GM13976 (cell line): ENCODE measurements at regions not wholly inside any gene's neighbourhood (a gene's known extent, or its start where the extent isn't known, plus 50 kb on each side); places are given as distances from the start of the nearest gene placed in this dataset.

Experiments used
- DNase-seq: peaks from one replicate; pipeline ENCODE4 v3.0.0; 2012; ENCODE audit warnings: low spot score
- in situ Hi-C: fragments of 300-500 bp; cut with MboI; formaldehyde crosslinking; loops from one replicate; pipeline ENCODE4 v1.12.0; 2022; ENCODE audit warnings: low sequenced_read_pairs, mixed read lengths, inconsistent platforms; ENCODE audit not compliant: unreplicated experiment
- TF ChIP-seq, protein P1 (sequence below): IDR thresholded peaks from 2 replicates; pipeline ENCODE4 v1.5.1; 2012; ENCODE audit warnings: borderline replicate concordance, mild to moderate bottlenecking; ENCODE audit not compliant: insufficient read depth; ENCODE audit errors: extremely low read depth, missing control alignments, control extremely low read depth

DNA sequence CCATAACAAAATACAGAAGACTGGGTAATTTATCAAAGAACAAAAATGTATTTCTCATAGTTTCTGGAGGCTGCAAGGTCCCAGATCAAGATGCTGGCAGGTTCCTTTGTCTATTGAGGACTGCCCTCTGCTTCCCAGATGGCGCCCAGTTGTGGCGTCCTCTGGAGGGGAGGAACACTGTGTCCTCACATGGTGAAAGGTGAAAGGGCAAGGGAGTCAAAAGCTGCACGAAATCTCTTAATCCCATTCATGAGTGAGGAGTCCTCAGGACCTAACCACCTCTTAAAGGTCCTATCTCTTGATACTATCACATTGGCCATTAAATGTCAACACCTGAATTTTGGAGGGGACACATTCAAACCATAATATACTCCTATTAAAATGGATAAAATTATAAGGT is 79.3 kb upstream of the IRF2BP2 start:
- in situ Hi-C loops: no loop called here
- TF ChIP-seq, protein P1, sequence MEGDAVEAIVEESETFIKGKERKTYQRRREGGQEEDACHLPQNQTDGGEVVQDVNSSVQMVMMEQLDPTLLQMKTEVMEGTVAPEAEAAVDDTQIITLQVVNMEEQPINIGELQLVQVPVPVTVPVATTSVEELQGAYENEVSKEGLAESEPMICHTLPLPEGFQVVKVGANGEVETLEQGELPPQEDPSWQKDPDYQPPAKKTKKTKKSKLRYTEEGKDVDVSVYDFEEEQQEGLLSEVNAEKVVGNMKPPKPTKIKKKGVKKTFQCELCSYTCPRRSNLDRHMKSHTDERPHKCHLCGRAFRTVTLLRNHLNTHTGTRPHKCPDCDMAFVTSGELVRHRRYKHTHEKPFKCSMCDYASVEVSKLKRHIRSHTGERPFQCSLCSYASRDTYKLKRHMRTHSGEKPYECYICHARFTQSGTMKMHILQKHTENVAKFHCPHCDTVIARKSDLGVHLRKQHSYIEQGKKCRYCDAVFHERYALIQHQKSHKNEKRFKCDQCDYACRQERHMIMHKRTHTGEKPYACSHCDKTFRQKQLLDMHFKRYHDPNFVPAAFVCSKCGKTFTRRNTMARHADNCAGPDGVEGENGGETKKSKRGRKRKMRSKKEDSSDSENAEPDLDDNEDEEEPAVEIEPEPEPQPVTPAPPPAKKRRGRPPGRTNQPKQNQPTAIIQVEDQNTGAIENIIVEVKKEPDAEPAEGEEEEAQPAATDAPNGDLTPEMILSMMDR: no peak
- no peak for DNase-seq

DNA sequence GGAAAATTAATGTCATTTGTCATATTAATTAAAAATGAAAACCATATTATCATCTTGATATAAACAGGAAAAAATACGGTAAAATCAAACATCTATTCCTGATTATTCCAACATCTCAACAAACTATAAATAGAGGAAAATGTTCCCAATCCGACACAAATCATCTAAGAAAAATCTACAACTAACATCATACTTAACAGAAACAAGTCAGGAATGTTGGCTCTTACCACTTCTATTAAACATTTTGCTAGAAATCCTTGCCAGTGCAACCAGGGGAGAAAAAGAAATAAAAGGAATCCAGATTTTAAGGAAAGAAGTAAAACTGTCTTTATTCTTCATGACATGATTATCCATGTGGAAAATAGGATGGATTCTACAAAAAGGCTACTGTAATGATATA is 77.0 kb upstream of the IRF2BP2 start:
- in situ Hi-C loops: no loop called here
- TF ChIP-seq, protein P1: no peak
- DNase-seq: no peak

DNA sequence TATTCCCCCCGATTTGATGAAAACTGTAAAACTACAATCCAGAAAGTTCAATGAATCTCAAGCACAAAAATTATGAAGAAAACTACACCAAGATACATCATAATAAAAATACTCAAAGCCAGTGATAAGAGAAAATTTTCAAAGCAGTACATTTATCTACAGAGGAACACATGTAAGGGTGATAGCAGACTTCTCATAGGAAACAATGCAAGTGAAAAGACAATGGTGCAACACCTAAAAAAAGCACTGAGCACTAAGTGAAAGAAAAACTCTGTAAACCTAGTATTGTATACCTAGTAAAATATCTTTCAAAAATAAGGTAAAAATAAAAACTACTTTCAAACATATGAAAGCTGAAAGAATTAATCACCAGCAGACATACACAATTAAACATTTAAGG is 76.1 kb upstream of the IRF2BP2 start:
- no peak for DNase-seq
- TF ChIP-seq, protein P1: no peak
- in situ Hi-C loops: no loop called here

DNA sequence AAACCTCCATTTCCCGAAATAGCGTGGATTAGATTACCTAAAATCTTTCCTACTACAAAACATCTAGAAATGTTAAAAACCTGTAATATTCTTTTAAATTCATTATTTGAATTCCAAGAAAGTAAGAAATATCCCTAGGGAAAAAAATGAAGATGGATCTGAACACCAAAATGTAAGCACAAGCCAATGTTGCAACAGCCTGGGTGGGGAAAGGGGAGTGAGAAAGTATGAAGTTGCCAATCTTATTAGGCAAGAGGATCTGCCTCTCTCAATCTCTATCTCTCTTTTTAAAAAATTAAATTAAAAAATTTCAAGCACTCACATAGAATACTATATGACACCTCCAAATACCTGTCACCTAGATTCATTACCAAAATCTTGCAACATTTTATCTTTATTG is 74.9 kb upstream of the IRF2BP2 start:
- no peak for DNase-seq
- in situ Hi-C loops: no loop called here

DNA sequence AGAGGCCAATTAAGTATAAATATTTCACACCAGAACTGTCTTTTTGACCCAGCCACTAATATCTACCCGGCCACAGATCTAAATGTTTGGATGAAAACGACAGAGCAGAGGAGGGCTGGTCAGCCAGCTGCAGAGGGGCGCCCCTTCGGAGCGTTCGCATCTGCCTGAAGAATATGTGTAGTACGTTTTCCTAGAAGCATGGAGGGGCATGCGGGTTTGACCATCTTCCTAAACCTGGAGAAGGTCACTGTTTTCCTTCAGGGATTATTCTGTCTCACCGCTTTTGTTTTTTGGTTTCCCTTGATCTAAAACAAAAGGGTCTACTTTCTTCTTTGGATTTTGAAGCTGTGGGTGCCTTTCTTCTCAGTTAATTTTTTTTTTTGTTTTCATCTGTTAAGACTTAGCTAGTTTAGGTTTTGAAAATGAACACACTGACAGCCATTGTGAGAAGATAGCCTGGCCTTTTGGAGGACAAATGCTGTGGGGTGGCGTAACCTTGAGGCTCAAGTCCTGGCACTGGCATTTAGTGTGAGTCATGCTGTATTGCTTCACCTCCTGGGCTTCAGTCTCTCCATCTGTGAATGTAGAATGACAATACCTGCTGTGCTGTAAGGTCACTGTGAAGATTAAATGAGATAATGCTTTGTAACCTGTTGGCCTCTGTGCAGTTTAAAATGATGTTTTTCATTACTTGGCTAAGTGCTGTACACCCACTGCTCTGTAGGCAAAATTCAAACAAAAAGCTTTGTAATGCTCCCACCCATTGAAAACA is 74.1 kb upstream of the IRF2BP2 start:
- DNase-seq: no peak
- in situ Hi-C loops: no loop called here
- TF ChIP-seq, protein P1: no peak

More for the DNA sequence above, 74.9 kb upstream of the IRF2BP2 start:
- TF ChIP-seq, protein P1: no peak

DNA sequence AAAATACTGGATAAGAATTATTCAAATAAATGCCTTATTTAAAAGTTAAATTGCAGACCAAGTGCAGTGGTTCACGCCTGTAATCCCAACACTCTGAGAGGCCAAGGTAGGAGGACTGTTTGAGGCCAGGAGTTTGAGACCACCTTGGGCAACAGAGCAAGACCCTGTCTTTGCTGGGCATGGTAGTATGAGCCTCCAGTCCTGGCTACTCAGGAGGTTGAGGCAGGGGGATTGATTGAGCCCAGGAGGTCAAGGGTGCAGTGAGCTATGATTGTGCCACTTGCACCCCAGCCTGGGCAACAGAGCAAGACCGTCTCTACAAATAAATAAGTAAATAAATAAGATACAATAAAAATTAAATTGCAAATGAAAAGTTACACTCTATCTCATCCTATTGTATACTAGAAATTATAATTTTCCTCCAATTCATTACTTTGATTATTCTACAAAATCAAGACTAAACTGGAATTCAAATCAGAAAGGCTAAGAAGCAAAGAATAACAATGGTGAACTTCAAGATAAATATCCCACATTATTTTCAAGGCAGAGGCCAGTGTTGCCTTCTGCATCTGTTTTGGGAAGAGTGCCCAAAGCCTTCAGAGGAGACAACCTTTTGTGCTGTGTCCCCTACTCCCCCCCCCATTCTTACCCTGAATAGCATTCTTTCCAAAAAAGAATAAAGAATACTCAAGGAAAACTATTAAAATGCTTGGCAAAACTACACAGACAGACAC is 73.3 kb upstream of the IRF2BP2 start:
- no peak for DNase-seq
- in situ Hi-C loops: no loop called here
- TF ChIP-seq, protein P1: no peak
